VCaP (cell line): ENCODE measurements at regions not wholly inside any gene's neighbourhood (a gene's known extent, or its start where the extent isn't known, plus 50 kb on each side); places are given as distances from the start of the nearest gene placed in this dataset.

Experiments used
- H3K27ac ChIP-seq: fragments of 450-650 bp; 2 replicates; pipeline ENCODE4 v1.5.1; 2017
- CTCF ChIP-seq: fragments of 450-650 bp; conservative IDR thresholded peaks from 2 replicates; pipeline ENCODE4 v1.5.1; 2017; ENCODE audit warnings: mild to moderate bottlenecking, moderate library complexity

GRCh38 chr3:107063351-107063750, 313.9 kb upstream of the CCDC54 start:
- no peak overlapping the region; the same call in 1 of the 2 replicates for H3K27ac ChIP-seq
- no peak for TF ChIP-seq CTCF

- H3K27ac ChIP-seq: peak overlapping the region; percentile 71
Observed at GRCh38 chr3:107064405-107065060, 312.7 kb upstream of the CCDC54 start.

GRCh38 chr3:107065094-107065861, 312.0 kb upstream of the CCDC54 start:
- no peak for TF ChIP-seq CTCF
- H3K27ac ChIP-seq: peak overlapping the region; percentile 71

More at GRCh38 chr3:107064405-107065060, 312.7 kb upstream of the CCDC54 start:
- TF ChIP-seq CTCF: peak; percentile 84

GRCh38 chr3:107067421-107067820, 309.8 kb upstream of the CCDC54 start:
- H3K27ac ChIP-seq: no peak overlapping the region
- no peak for TF ChIP-seq CTCF

- no peak overlapping the region for H3K27ac ChIP-seq
Observed at GRCh38 chr3:107068980-107069379, 308.3 kb upstream of the CCDC54 start.

GRCh38 chr3:107076946-107077345, 300.3 kb upstream of the CCDC54 start:
- no peak overlapping the region for H3K27ac ChIP-seq
- no peak for TF ChIP-seq CTCF

More at GRCh38 chr3:107068980-107069379, 308.3 kb upstream of the CCDC54 start:
- no peak for TF ChIP-seq CTCF

- TF ChIP-seq CTCF: no peak
- no peak overlapping the region for H3K27ac ChIP-seq
Observed at GRCh38 chr3:107077391-107077790, 299.8 kb upstream of the CCDC54 start.
